ELR (cell line): ENCODE measurements at regions not wholly inside any gene's neighbourhood (a gene's known extent, or its start where the extent isn't known, plus 50 kb on each side); places are given as distances from the start of the nearest gene placed in this dataset.
"Not testable (repeated sequence)": the region's sequence is repeated elsewhere in the genome, so short reads cannot be mapped to it uniquely, and the experiment has no call there.

Experiments used
- DNase-seq: peaks from one replicate; pipeline ENCODE4 v3.0.0-alpha.2; 2015; ENCODE audit warnings: low read depth

- not testable (repeated sequence) for DNase-seq
Measured at GRCh38 chr6:26957399-26958127, 289.9 kb upstream of the PRSS16 start.

GRCh38 chr6:26961236-26961635 is 286.3 kb upstream of the PRSS16 start:
- peak; percentile 18 for DNase-seq

- DNase-seq = no peak
Measured at GRCh38 chr6:27002447-27002846, 245.1 kb upstream of the PRSS16 start.

- DNase-seq = no peak
Measured at GRCh38 chr6:27007020-27007419, 240.5 kb upstream of the PRSS16 start.

- not testable (repeated sequence) for DNase-seq
Measured at GRCh38 chr6:27008613-27009012, 238.9 kb upstream of the PRSS16 start.

- DNase-seq = not testable (repeated sequence)
Measured at GRCh38 chr6:27014053-27014452, 233.4 kb upstream of the PRSS16 start.

- DNase-seq = no peak
Measured at GRCh38 chr6:27016689-27017088, 230.8 kb upstream of the PRSS16 start.

GRCh38 chr6:27018401-27018800 is 229.1 kb upstream of the PRSS16 start:
- DNase-seq = not testable (repeated sequence)

- peak; percentile 92 for DNase-seq
Measured at GRCh38 chr6:27019651-27020552, 227.6 kb upstream of the PRSS16 start.

- DNase-seq = no peak
Measured at GRCh38 chr6:27020553-27020880, 227.0 kb upstream of the PRSS16 start.

- no peak for DNase-seq
Measured at GRCh38 chr6:27023664-27024063, 223.8 kb upstream of the PRSS16 start.

GRCh38 chr6:27025351-27025750 is 222.2 kb upstream of the PRSS16 start:
- peak; percentile 48 for DNase-seq

GRCh38 chr6:27026361-27026760 is 221.1 kb upstream of the PRSS16 start:
- DNase-seq = no peak

- DNase-seq = peak; percentile 63
Measured at GRCh38 chr6:27031302-27031701, 216.2 kb upstream of the PRSS16 start.

- DNase-seq = no peak
Measured at GRCh38 chr6:27038498-27038897, 209.0 kb upstream of the PRSS16 start.

GRCh38 chr6:27040244-27041042 is 207.1 kb upstream of the PRSS16 start:
- peak; percentile 1 for DNase-seq

GRCh38 chr6:27043244-27043643 is 204.3 kb upstream of the PRSS16 start:
- no peak for DNase-seq

- not testable (repeated sequence) for DNase-seq
Measured at GRCh38 chr6:27045131-27045530, 202.4 kb upstream of the PRSS16 start.

GRCh38 chr6:27047725-27048124 is 199.8 kb upstream of the PRSS16 start:
- DNase-seq = not testable (repeated sequence)

- DNase-seq = no peak
Measured at GRCh38 chr6:27049863-27050781, 197.4 kb upstream of the PRSS16 start.

GRCh38 chr6:27052082-27052730 is 195.3 kb upstream of the PRSS16 start:
- DNase-seq = not testable (repeated sequence)
